Karpas-422 (cell line): ENCODE measurements at regions not wholly inside any gene's neighbourhood (a gene's known extent, or its start where the extent isn't known, plus 50 kb on each side); places are given as distances from the start of the nearest gene placed in this dataset.

Source experiments
- DNase-seq: peaks from one replicate; pipeline ENCODE4 v3.0.0-alpha.2; 2015
- H2AFZ ChIP-seq: fragments of 200-600 bp; sonication (generic); 2 replicates; pipeline ENCODE4 v1.6.1; 2014; ENCODE audit warnings: antibody characterized with exemption, low read length, mixed read lengths
- H3K27ac ChIP-seq: fragments of 200-600 bp; sonication (generic); 2 replicates; pipeline ENCODE4 v1.5.1; 2014; ENCODE audit warnings: mild to moderate bottlenecking, low read length, moderate library complexity
- H3K27me3 ChIP-seq: fragments of 200-600 bp; sonication (generic); 2 replicates; pipeline ENCODE4 v1.6.1; 2014; ENCODE audit warnings: low read length, mixed read lengths
- H3K36me3 ChIP-seq: fragments of 200-600 bp; sonication (generic); 2 replicates; pipeline ENCODE4 v1.6.1; 2014; ENCODE audit warnings: low read length, mixed read lengths; ENCODE audit not compliant: insufficient read depth
- H3K4me1 ChIP-seq: fragments of 200-600 bp; sonication (generic); 2 replicates; pipeline ENCODE4 v1.6.1; 2014; ENCODE audit warnings: mild to moderate bottlenecking, low read length, mixed read lengths
- H3K4me2 ChIP-seq: fragments of 200-600 bp; sonication (generic); 2 replicates; pipeline ENCODE4 v1.6.1; 2014; ENCODE audit warnings: low read length, low read depth, mild to moderate bottlenecking; ENCODE audit not compliant: poor library complexity, severe bottlenecking
- H3K4me3 ChIP-seq: fragments of 200-600 bp; sonication (generic); 2 replicates; pipeline ENCODE4 v1.5.1; 2014; ENCODE audit warnings: mild to moderate bottlenecking, antibody characterized with exemption, low read length, mixed read lengths
- H3K79me2 ChIP-seq: fragments of 200-600 bp; sonication (generic); 2 replicates; pipeline ENCODE4 v1.6.1; 2014; ENCODE audit warnings: mild to moderate bottlenecking, low read length, mixed read lengths
- H3K9ac ChIP-seq: fragments of 200-600 bp; sonication (generic); 2 replicates; pipeline ENCODE4 v1.6.0; 2014; ENCODE audit warnings: low read length
- H3K9me2 ChIP-seq: fragments of 200-600 bp; sonication (generic), shearing (Covaris generic); replicated peaks from 2 replicates; pipeline ENCODE4 v1.6.0; 2014; ENCODE audit warnings: mild to moderate bottlenecking, low read length, moderate library complexity; ENCODE audit not compliant: insufficient read depth
- H3K9me3 ChIP-seq: fragments of 300-700, 200-600 bp; sonication (generic); 2 replicates; pipeline ENCODE4 v1.6.1; 2014; ENCODE audit warnings: low read length, mixed read lengths
- H4K20me1 ChIP-seq: fragments of 200-600 bp; sonication (generic); 2 replicates; pipeline ENCODE4 v1.6.1; 2014; ENCODE audit warnings: mild to moderate bottlenecking, antibody characterized with exemption, low read length, low read depth; ENCODE audit not compliant: insufficient read depth

DNA sequence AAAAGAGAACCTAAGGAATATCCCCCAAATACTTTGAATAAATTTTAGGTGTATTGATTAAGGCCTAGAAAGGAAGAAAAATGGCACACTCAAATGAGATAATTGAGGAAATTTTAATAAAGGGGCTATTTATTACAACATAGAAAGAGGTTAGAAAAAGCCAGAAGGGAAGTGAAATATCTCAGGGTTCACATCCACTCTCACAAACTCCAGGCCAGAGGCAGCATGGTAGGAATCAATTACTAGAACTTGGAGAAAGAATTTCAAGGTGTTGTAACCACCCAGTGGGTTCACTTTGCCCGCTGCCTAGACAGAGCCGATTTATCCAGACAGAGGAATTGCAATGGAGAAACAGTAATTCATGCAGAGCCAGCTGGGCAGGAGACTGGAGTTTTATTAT, 617.5 kb upstream of the ACVR2A start:
- no peaks in the 10 kb centered on the region for H3K9me2 ChIP-seq
- H3K9ac ChIP-seq = no peak overlapping the region
- H2AFZ ChIP-seq = no peak overlapping the region
- DNase-seq = no peak
- H3K27ac ChIP-seq = no peak overlapping the region
- H4K20me1 ChIP-seq = no peaks in the 10 kb centered on the region
- no peaks in the 10 kb centered on the region for H3K27me3 ChIP-seq
- H3K4me2 ChIP-seq = no peak overlapping the region
- H3K4me3 ChIP-seq = no peak overlapping the region
- H3K79me2 ChIP-seq = no peaks in the 10 kb centered on the region
- H3K4me1 ChIP-seq = no peaks in the 10 kb centered on the region
- H3K36me3 ChIP-seq = no peaks in the 10 kb centered on the region
- no peaks in the 10 kb centered on the region for H3K9me3 ChIP-seq

DNA sequence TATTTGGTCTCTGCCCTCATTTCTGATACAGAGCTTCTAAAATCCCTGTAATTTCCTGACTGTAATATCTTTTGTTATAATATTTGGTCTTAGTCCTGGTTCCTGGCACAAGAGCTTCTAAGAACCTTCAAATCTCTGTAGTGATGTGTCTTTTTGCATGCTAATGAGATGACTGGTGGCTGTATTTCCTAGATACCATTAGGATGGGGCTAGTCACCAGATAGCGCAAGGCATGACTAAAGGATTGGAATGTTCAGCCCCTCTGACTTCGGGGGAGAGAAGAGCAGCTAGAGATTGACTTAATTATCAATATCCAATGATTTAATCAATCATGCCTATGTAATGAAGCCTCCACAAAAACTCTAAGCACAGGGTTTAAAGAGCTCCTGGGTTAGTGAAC, 620.8 kb upstream of the ACVR2A start:
- Histone ChIP-seq H3K36me3 (no peaks in the 10 kb centered on the region), H3K4me3 (no peak overlapping the region), H3K9me2 (no peaks in the 10 kb centered on the region), H3K4me1 (no peaks in the 10 kb centered on the region), H3K79me2 (no peaks in the 10 kb centered on the region), H3K9ac (no peak overlapping the region), H3K9me3 (no peaks in the 10 kb centered on the region), H2AFZ (no peak overlapping the region), H4K20me1 (no peaks in the 10 kb centered on the region), H3K27me3 (no peaks in the 10 kb centered on the region), H3K4me2 (no peak overlapping the region), H3K27ac (no peak overlapping the region)
- DNase-seq = no peak

DNA sequence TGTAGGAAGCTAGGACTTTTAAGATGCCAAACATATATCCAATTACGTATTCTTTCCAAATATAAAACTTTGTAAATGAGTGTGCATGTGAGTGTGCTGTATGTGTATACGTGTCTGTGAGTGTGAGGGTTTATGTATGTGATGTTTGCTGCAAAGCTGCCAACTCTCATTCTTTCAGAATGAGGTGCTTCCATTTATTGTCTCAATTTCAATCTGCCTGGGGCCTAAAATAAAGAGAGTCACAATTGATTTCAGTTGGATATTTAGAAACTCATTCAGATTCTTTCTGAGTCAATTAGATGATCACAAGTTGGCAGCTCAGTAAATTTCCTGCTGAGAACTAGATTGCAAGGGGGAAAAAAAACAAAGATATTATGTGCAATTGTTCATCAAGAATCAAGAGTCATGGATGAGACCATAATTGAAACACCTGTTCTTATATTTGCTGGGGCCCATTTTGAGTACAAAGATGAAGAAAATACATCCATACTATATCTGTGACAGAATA, 621.2 kb upstream of the ACVR2A start:
- no peaks in the 10 kb centered on the region for H3K4me1 ChIP-seq

DNA sequence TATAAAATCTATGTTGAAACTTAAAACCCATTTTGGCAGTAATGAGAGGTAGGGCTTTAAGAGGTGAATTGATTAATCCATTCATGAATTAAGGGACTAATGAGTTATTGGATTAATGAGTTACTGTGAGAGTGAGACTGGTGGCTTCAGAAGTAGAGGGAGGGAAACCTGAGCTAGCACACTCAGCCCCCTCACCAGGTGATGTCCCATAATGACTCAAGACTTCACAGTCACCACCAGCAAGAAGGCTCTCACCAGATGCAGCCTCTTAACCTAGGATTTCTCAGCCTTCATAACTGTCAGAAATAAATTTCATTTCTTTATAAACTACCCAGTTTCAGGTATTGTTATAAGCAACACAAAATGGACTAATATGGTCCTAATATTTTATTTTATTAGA, 621.7 kb upstream of the ACVR2A start:
- Histone ChIP-seq H3K79me2 (no peaks in the 10 kb centered on the region), H3K4me3 (no peak overlapping the region), H3K27ac (no peak overlapping the region), H3K9ac (no peak overlapping the region), H3K9me3 (no peaks in the 10 kb centered on the region), H3K27me3 (no peaks in the 10 kb centered on the region), H3K36me3 (no peaks in the 10 kb centered on the region), H4K20me1 (no peaks in the 10 kb centered on the region), H2AFZ (no peak overlapping the region), H3K4me2 (no peak overlapping the region), H3K9me2 (no peaks in the 10 kb centered on the region), H3K4me1 (no peaks in the 10 kb centered on the region)
- DNase-seq = no peak

More for the DNA sequence above, 621.2 kb upstream of the ACVR2A start:
- H3K9me2 ChIP-seq = no peaks in the 10 kb centered on the region
- no peaks in the 10 kb centered on the region for H3K36me3 ChIP-seq
- no peaks in the 10 kb centered on the region for H3K27me3 ChIP-seq
- H3K9ac ChIP-seq = no peak overlapping the region
- H3K79me2 ChIP-seq = no peaks in the 10 kb centered on the region
- no peak overlapping the region for H2AFZ ChIP-seq
- H3K27ac ChIP-seq = no peak overlapping the region
- no peak overlapping the region for H3K4me3 ChIP-seq
- no peak for DNase-seq
- H4K20me1 ChIP-seq = no peaks in the 10 kb centered on the region
- H3K9me3 ChIP-seq = no peaks in the 10 kb centered on the region
- H3K4me2 ChIP-seq = no peak overlapping the region

- no peak for DNase-seq
- Histone ChIP-seq H2AFZ (no peak overlapping the region), H3K4me2 (no peak overlapping the region)
Measured at GRCh38 chr2:147222506-147222905, 622.3 kb upstream of the ACVR2A start.

DNA sequence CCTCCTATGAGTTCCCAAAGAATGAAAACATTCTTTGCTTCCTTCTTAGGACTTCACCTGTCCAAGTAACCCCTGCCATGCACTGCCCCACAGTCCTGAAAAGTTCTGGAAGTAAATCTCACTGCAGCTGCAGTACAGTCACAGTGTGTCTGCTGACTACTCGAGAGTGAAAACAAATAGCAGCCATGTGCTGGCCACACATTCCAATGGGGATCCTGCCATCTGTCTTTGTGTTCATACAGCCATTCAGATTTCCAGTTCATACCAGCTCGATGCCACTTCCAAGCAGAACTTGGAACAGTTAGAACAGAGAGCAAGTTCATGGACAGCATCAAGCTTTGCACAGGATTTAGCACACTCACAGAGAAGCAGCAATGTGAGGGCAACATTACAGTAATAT, 629.9 kb upstream of the ACVR2A start:
- Histone ChIP-seq H3K9ac (no peak overlapping the region), H3K79me2 (no peaks in the 10 kb centered on the region), H2AFZ (no peak overlapping the region), H3K4me1 (no peaks in the 10 kb centered on the region), H3K27ac (no peak overlapping the region), H3K9me2 (no peaks in the 10 kb centered on the region; the same call in 1 of the 2 replicates), H3K9me3 (no peaks in the 10 kb centered on the region), H3K36me3 (no peaks in the 10 kb centered on the region), H3K27me3 (no peaks in the 10 kb centered on the region), H3K4me3 (no peak overlapping the region), H4K20me1 (no peaks in the 10 kb centered on the region), H3K4me2 (no peak overlapping the region)
- no peak for DNase-seq

More at GRCh38 chr2:147222506-147222905, 622.3 kb upstream of the ACVR2A start:
- H4K20me1 ChIP-seq = no peaks in the 10 kb centered on the region
- no peaks in the 10 kb centered on the region for H3K9me2 ChIP-seq
- no peaks in the 10 kb centered on the region for H3K9me3 ChIP-seq
- no peak overlapping the region for H3K4me3 ChIP-seq
- no peaks in the 10 kb centered on the region for H3K27me3 ChIP-seq
- no peaks in the 10 kb centered on the region for H3K36me3 ChIP-seq
- no peak overlapping the region for H3K27ac ChIP-seq
- H3K4me1 ChIP-seq = no peaks in the 10 kb centered on the region
- no peak overlapping the region for H3K9ac ChIP-seq
- H3K79me2 ChIP-seq = no peaks in the 10 kb centered on the region

DNA sequence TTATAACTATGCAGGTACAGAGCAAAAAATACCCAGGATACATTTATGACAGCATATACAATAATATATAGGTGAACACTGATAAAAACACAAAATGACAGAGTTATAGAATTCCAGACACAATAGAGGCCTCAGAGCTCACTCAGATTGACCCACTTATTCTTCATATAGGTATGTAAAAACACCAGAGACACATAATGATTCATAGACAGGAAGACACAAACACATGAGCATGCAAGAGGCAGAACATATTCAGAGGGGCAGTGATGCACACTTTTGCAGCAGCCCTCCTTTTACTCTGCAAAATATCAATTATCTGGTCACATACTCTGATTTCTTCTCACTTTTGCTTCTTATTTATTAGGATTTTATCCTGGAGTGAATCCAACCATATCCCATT, 633.3 kb upstream of the ACVR2A start:
- no peak overlapping the region for H2AFZ ChIP-seq
- H3K27ac ChIP-seq = no peak overlapping the region
- no peaks in the 10 kb centered on the region for H4K20me1 ChIP-seq
- no peak overlapping the region for H3K4me3 ChIP-seq
- H3K4me2 ChIP-seq = no peak overlapping the region
- no peaks in the 10 kb centered on the region for H3K36me3 ChIP-seq
- no peak overlapping the region for H3K9ac ChIP-seq
- DNase-seq = no peak
- H3K9me2 ChIP-seq = no peaks in the 10 kb centered on the region; the same call in 1 of the 2 replicates
- no peaks in the 10 kb centered on the region for H3K9me3 ChIP-seq
- H3K4me1 ChIP-seq = no peaks in the 10 kb centered on the region
- H3K79me2 ChIP-seq = no peaks in the 10 kb centered on the region
- no peaks in the 10 kb centered on the region for H3K27me3 ChIP-seq

DNA sequence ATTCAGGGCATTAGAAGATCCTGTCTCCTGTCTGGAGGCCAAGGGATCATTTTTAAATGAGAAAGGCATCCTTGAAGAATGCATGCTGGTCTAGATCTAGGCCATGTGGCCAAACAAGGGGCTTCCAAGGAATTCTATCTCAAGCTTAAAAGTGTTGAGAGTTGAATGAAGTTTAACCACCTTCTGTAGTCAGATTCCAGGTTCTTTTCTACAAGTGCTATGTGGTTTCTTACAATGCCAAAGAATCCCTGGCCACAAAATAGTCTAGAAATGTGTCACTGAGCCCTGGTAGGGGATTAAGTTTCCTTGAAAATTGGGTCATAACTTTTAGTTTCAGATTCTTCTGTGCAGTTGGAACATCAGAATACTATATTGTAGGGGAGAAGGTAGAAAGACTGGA, 640.7 kb upstream of the ACVR2A start:
- Histone ChIP-seq H4K20me1 (no peaks in the 10 kb centered on the region), H3K4me2 (no peak overlapping the region), H2AFZ (no peak overlapping the region), H3K27me3 (no peaks in the 10 kb centered on the region), H3K9ac (no peak overlapping the region), H3K9me3 (no peaks in the 10 kb centered on the region), H3K4me1 (no peaks in the 10 kb centered on the region), H3K79me2 (no peaks in the 10 kb centered on the region), H3K9me2 (no peaks in the 10 kb centered on the region; the same call in 1 of the 2 replicates), H3K27ac (no peak overlapping the region), H3K36me3 (no peaks in the 10 kb centered on the region), H3K4me3 (no peak overlapping the region)
- no peak for DNase-seq
